ENCODE measurements at regions not wholly inside any gene's neighbourhood (a gene's known extent, or its start where the extent isn't known, plus 50 kb on each side); places are given as distances from the start of the nearest gene placed in this dataset.

DNA sequence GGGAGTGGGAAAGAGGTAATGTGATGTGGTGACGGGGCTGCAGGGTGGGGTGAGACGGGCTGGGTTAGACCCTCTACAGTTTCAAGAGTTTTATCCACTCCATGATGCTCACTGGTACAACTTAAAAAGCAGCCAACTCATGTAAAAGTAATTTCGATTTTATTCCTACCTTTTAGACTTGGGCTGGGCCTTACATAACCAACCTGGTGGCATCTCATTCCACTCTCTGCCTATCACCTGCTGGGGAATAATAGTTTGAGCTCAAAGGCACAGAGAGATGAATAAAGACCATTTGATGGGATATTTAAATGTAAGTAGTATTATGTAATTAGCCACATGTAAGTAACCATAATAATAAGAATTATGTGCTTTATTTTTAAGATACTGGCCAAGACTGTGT lies 366.0 kb upstream of the RNF32 start:
- intact Hi-C loops (cut with micrococcal nuclease; ENCODE audit: unreplicated experiment) = no loop called here

DNA sequence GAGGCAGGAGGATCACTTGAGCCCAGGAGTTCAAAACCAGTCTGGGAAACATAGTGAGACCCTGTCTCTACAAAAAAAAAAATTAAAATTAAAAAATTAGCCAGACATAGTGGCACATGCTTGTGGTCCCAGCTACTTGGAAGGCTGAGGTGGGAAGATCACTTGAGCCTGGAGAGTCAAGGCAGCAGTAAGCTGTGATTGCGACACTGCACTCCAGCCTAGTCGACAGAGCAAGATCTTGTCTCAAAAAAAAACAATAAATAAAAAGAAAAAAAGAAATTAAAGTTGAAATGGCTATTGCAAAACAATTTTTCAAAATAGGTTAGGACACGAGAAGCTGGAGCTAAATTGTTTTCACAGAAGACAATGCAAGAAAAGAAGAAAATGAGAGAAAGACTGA lies 379.0 kb upstream of the RNF32 start:
- Histone ChIP-seq H3K36me3 (ENCODE audit: insufficient read depth, low read length, poor library complexity, severe bottlenecking) (no peaks in the 10 kb centered on the region), H3K9me3 (ENCODE audit: low read depth, low read length, poor library complexity, severe bottlenecking) (no peaks in the 10 kb centered on the region), H3K4me1 (ENCODE audit: insufficient read depth, low read length, poor library complexity, severe bottlenecking) (no peaks in the 10 kb centered on the region), H3K4me3 (ENCODE audit: low read depth, low read length, poor library complexity, severe bottlenecking) (no peak overlapping the region), H3K27me3 (replicated peaks; ENCODE audit: insufficient read depth, low read depth, low read length, poor library complexity) (peaks cover 55% of the 10 kb centered on the region), H3K27ac (ENCODE audit: low read depth, low read length, poor library complexity, severe bottlenecking) (no peak overlapping the region)
- intact Hi-C loops (cut with micrococcal nuclease; ENCODE audit: unreplicated experiment) = no loop called here
- TF ChIP-seq EZH2 (IDR thresholded peaks at IDR 0.05; ENCODE audit: borderline replicate concordance, low read depth, low read length, poor library complexity, severe bottlenecking) = no peak
- TF ChIP-seq, protein P1, sequence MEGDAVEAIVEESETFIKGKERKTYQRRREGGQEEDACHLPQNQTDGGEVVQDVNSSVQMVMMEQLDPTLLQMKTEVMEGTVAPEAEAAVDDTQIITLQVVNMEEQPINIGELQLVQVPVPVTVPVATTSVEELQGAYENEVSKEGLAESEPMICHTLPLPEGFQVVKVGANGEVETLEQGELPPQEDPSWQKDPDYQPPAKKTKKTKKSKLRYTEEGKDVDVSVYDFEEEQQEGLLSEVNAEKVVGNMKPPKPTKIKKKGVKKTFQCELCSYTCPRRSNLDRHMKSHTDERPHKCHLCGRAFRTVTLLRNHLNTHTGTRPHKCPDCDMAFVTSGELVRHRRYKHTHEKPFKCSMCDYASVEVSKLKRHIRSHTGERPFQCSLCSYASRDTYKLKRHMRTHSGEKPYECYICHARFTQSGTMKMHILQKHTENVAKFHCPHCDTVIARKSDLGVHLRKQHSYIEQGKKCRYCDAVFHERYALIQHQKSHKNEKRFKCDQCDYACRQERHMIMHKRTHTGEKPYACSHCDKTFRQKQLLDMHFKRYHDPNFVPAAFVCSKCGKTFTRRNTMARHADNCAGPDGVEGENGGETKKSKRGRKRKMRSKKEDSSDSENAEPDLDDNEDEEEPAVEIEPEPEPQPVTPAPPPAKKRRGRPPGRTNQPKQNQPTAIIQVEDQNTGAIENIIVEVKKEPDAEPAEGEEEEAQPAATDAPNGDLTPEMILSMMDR (conservative IDR thresholded peaks at IDR 0.05; ENCODE audit: low read depth, low read length) = no peak
- no TSS peak for BruUV-seq (replicated peaks)
- no peak for DNase-seq (ENCODE audit: low spot score)
- ChIA-PET POLR2A (ENCODE audit: low non-redundant PET) (no interaction called here), CTCF (no interaction called here)

More for the DNA sequence above, 366.0 kb upstream of the RNF32 start:
- no peaks in the 10 kb centered on the region for H3K36me3 ChIP-seq (ENCODE audit: insufficient read depth, low read length, poor library complexity, severe bottlenecking)
- ChIA-PET CTCF (no interaction called here), POLR2A (ENCODE audit: low non-redundant PET) (no interaction called here)
- no TSS peak for BruUV-seq (replicated peaks)
- H3K27ac ChIP-seq (ENCODE audit: low read depth, low read length, poor library complexity, severe bottlenecking) = no peak overlapping the region
- TF ChIP-seq EZH2 (IDR thresholded peaks at IDR 0.05; ENCODE audit: borderline replicate concordance, low read depth, low read length, poor library complexity, severe bottlenecking) = no peak
- TF ChIP-seq, protein P1 (conservative IDR thresholded peaks at IDR 0.05; ENCODE audit: low read depth, low read length) = no peak
- no peaks in the 10 kb centered on the region for H3K4me1 ChIP-seq (ENCODE audit: insufficient read depth, low read length, poor library complexity, severe bottlenecking)
- no peaks in the 10 kb centered on the region for H3K9me3 ChIP-seq (ENCODE audit: low read depth, low read length, poor library complexity, severe bottlenecking)
- peaks cover 23% of the 10 kb centered on the region for H3K27me3 ChIP-seq (replicated peaks; ENCODE audit: insufficient read depth, low read depth, low read length, poor library complexity)
- no peak overlapping the region for H3K4me3 ChIP-seq (ENCODE audit: low read depth, low read length, poor library complexity, severe bottlenecking)
- no peak for DNase-seq (ENCODE audit: low spot score)

DNA sequence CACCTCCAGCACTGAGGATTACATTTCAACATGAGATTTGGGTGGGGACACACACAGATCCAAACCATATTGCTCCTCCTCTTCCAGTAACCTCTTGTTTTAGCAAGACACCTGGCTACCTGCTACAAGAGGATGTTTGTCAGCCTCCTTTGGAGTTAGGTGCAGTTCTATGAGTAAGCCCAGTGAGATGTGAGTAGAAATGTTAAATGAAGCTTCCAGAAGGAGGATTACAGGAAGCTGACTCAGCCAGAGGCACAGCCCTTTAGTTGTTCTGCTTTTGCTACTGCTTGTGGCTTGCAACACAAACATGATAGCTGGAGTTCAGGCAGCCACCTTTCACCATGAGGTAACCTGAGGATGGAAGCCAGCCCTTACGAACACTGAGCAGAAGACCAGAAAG lies 382.7 kb upstream of the RNF32 start:
- peaks cover 83% of the 10 kb centered on the region for H3K27me3 ChIP-seq (replicated peaks; ENCODE audit: insufficient read depth, low read depth, low read length, poor library complexity)
- POLR2A ChIA-PET (ENCODE audit: low non-redundant PET) = no interaction called here
- H3K36me3 ChIP-seq (ENCODE audit: insufficient read depth, low read length, poor library complexity, severe bottlenecking) = no peaks in the 10 kb centered on the region
- CTCF ChIA-PET = no interaction called here
- H3K4me3 ChIP-seq (ENCODE audit: low read depth, low read length, poor library complexity, severe bottlenecking) = no peak overlapping the region
- no TSS peak for BruUV-seq (replicated peaks)
- H3K4me1 ChIP-seq (ENCODE audit: insufficient read depth, low read length, poor library complexity, severe bottlenecking) = no peaks in the 10 kb centered on the region
- H3K27ac ChIP-seq (ENCODE audit: low read depth, low read length, poor library complexity, severe bottlenecking) = no peak overlapping the region
- no peak for DNase-seq (ENCODE audit: low spot score)
- intact Hi-C loops (cut with micrococcal nuclease; ENCODE audit: unreplicated experiment) = no loop called here
- no peaks in the 10 kb centered on the region for H3K9me3 ChIP-seq (ENCODE audit: low read depth, low read length, poor library complexity, severe bottlenecking)
- TF ChIP-seq, protein P1 (conservative IDR thresholded peaks at IDR 0.05; ENCODE audit: low read depth, low read length) = no peak
- no peak for TF ChIP-seq EZH2 (IDR thresholded peaks at IDR 0.05; ENCODE audit: borderline replicate concordance, low read depth, low read length, poor library complexity, severe bottlenecking)
